HG03460 (cell line): ENCODE measurements at regions not wholly inside any gene's neighbourhood (a gene's known extent, or its start where the extent isn't known, plus 50 kb on each side); places are given as distances from the start of the nearest gene placed in this dataset.

Source experiments
- ATAC-seq: cut with Tn5 transposase; IDR thresholded peaks from one replicate; pipeline ENCODE4 v1.9.1; 2021; ENCODE audit not compliant: unreplicated experiment

GRCh38 chr4:34766935-34767334 lies 1477.4 kb downstream of the ARAP2 start:
- ATAC-seq, result no peak

GRCh38 chr4:34767407-34767806 lies 1476.9 kb downstream of the ARAP2 start:
- ATAC-seq, result no peak

- ATAC-seq, result no peak
These were observed 1472.7 kb downstream of the ARAP2 start for GRCh38 chr4:34771632-34772031.

- no peak for ATAC-seq
These were observed 1454.2 kb downstream of the ARAP2 start for GRCh38 chr4:34790131-34790530.

GRCh38 chr4:34791209-34791608 lies 1453.1 kb downstream of the ARAP2 start:
- ATAC-seq, result no peak

GRCh38 chr4:34800953-34801352 lies 1443.4 kb downstream of the ARAP2 start:
- ATAC-seq, result no peak

- ATAC-seq, result no peak
These were observed 1430.0 kb downstream of the ARAP2 start for GRCh38 chr4:34814266-34814665.

GRCh38 chr4:34824515-34824914 lies 1419.8 kb downstream of the ARAP2 start:
- ATAC-seq, result no peak

- ATAC-seq, result no peak
These were observed 1417.7 kb downstream of the ARAP2 start for GRCh38 chr4:34826660-34827059.

GRCh38 chr4:34845926-34846325 lies 1398.4 kb downstream of the ARAP2 start:
- no peak for ATAC-seq

- ATAC-seq, result no peak
These were observed 1393.9 kb downstream of the ARAP2 start for GRCh38 chr4:34850421-34850820.

- ATAC-seq, result no peak
These were observed 1393.3 kb downstream of the ARAP2 start for GRCh38 chr4:34850968-34851367.

GRCh38 chr4:34851411-34851810 lies 1392.9 kb downstream of the ARAP2 start:
- ATAC-seq, result no peak

- ATAC-seq, result no peak
These were observed 1389.9 kb downstream of the ARAP2 start for GRCh38 chr4:34854451-34854850.

- no peak for ATAC-seq
These were observed 1382.6 kb downstream of the ARAP2 start for GRCh38 chr4:34861666-34862065.

- ATAC-seq, result no peak
These were observed 1365.4 kb downstream of the ARAP2 start for GRCh38 chr4:34878961-34879360.

- ATAC-seq, result no peak
These were observed 1364.1 kb downstream of the ARAP2 start for GRCh38 chr4:34880246-34880645.

- ATAC-seq, result no peak
These were observed 1352.4 kb downstream of the ARAP2 start for GRCh38 chr4:34891892-34892291.

- no peak for ATAC-seq
These were observed 1350.9 kb downstream of the ARAP2 start for GRCh38 chr4:34893382-34893781.

GRCh38 chr4:34920032-34920431 lies 1324.3 kb downstream of the ARAP2 start:
- ATAC-seq, result no peak

- no peak for ATAC-seq
These were observed 1322.9 kb downstream of the ARAP2 start for GRCh38 chr4:34921391-34921790.

- ATAC-seq, result no peak
These were observed 1322.0 kb downstream of the ARAP2 start for GRCh38 chr4:34922325-34922724.

GRCh38 chr4:34932591-34932990 lies 1311.7 kb downstream of the ARAP2 start:
- no peak for ATAC-seq

GRCh38 chr4:34935739-34936138 lies 1308.6 kb downstream of the ARAP2 start:
- no peak for ATAC-seq
